GM12891 (cell line): ENCODE measurements at regions not wholly inside any gene's neighbourhood (a gene's known extent, or its start where the extent isn't known, plus 50 kb on each side); places are given as distances from the start of the nearest gene placed in this dataset.
"Not testable (repeated sequence)": the region's sequence is repeated elsewhere in the genome, so short reads cannot be mapped to it uniquely, and the experiment has no call there.

Experiments
- DNase-seq: peaks from one replicate; pipeline ENCODE4 v3.0.0; 2011; ENCODE audit warnings: low spot score; ENCODE audit not compliant: insufficient read length
- FAIRE-seq: peaks from 2 replicates; lab custom pipeline; 2011; peaks lifted over from hg19 to GRCh38; lab: Jason Lieb, UNC
- PAX5 ChIP-seq: IDR thresholded peaks from 2 replicates; pipeline ENCODE4 v1.6.1; 2011; ENCODE audit warnings: low read length, moderate library complexity, mild to moderate bottlenecking; ENCODE audit not compliant: insufficient read depth, severe bottlenecking
- POLR2A ChIP-seq: IDR thresholded peaks from 2 replicates; pipeline ENCODE4 v1.6.1; 2011; ENCODE audit warnings: low read depth, low read length, control low read depth
- POLR2AphosphoS5 ChIP-seq: IDR thresholded peaks from 2 replicates; pipeline ENCODE4 v1.6.1; 2011; ENCODE audit warnings: low read depth, low read length, control low read depth
- POU2F2 ChIP-seq: IDR thresholded peaks from 2 replicates; pipeline ENCODE4 v1.6.1; 2011; ENCODE audit warnings: low read depth, mild to moderate bottlenecking, control low read depth, low read length, moderate library complexity
- SPI1 ChIP-seq: IDR thresholded peaks from 2 replicates; pipeline ENCODE4 v1.6.1; 2011; ENCODE audit warnings: low read depth, low read length, control low read depth
- TAF1 ChIP-seq: IDR thresholded peaks from 2 replicates; pipeline ENCODE4 v1.6.1; 2011; ENCODE audit warnings: low read depth, low read length, control low read depth

DNA sequence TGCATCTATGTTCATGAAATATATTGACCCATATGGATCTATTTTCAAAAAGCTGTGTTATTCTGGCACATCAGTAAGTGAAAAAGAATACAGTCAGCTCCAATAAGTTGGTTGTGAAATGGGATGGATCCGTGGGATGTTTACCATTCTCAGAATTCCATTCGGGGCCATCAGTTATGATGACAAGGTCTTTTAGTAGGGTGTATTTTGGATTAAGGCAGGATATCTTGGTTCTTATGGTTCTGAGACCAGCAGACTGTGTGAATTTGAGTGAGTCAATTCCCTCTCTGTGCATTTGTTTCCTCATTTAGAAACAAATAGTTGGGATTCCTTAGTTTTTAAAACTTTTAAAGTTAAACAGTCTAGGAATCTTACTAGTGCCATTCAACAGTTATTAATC is 287.4 kb downstream of the CD109 start:
- DNase-seq (no peak), FAIRE-seq (no peak)

DNA sequence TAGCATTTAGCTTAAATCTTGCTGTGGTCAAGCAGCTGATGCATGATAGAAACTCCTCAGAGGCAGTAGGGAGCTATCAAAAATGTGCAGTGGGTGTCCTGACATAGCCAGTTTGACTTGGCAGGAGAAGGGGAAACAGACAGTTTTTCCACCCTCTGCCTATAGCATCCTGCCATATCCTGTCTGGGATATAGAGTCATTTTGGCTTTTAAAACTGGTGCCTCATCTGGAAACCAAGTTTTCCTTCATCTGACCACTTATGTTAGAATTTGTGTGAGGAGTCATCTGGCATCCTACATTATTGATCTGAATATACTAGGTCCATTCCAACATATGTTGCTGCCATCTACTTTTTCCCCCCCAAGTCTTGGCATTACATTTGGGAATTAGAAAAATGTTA is 284.1 kb downstream of the CD109 start:
- FAIRE-seq (no peak), DNase-seq (no peak)
- TF ChIP-seq TAF1 (no peak), POU2F2 (no peak), POLR2A (no peak), POLR2AphosphoS5 (no peak), PAX5 (no peak), SPI1 (no peak)

More for the DNA sequence above, 287.4 kb downstream of the CD109 start:
- TF ChIP-seq SPI1 (no peak), PAX5 (no peak), TAF1 (no peak), POLR2A (no peak), POU2F2 (no peak), POLR2AphosphoS5 (no peak)

DNA sequence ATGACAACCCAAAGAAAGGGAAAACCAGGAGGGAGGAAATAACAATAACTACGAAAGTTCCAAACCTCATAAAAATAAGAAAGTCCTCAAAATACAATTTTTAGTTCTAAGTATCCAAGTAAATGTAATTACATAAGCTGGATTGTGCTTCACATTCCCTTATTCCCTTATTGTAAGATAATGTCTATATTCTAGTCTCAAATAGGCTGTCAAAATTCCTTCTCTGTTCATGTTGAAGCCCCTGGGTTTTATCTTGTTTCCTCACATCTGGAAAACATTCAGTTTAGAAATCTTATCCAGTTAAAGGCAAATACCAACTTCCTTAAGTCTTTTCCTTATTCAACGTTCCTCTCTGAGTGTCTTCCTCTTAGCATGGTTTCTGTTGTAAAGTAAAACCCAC is 282.3 kb downstream of the CD109 start:
- no peak for TF ChIP-seq SPI1
- TF ChIP-seq PAX5, result no peak
- TF ChIP-seq TAF1, result no peak
- no peak for FAIRE-seq
- no peak for DNase-seq

DNA sequence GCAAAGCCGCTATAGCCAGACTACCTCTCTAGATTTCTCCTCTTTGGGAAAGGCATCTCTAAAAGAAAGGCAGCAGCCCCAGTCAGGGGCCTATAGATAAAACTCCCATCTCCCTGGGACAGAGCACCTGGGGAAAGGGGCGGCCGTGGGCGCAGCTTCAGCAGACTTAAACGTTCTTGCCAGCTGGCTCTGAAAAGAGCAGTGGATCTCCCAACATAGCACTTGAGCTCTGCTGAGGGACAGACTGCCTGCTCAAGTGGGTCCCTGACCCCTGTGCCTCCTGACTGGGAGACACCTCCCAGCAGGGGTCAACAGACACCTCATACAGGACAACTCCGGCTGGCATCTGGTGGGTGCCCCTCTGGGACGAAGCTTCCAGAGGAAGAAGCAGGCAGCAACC is 276.5 kb downstream of the CD109 start:
- not testable (repeated sequence) for FAIRE-seq

DNA sequence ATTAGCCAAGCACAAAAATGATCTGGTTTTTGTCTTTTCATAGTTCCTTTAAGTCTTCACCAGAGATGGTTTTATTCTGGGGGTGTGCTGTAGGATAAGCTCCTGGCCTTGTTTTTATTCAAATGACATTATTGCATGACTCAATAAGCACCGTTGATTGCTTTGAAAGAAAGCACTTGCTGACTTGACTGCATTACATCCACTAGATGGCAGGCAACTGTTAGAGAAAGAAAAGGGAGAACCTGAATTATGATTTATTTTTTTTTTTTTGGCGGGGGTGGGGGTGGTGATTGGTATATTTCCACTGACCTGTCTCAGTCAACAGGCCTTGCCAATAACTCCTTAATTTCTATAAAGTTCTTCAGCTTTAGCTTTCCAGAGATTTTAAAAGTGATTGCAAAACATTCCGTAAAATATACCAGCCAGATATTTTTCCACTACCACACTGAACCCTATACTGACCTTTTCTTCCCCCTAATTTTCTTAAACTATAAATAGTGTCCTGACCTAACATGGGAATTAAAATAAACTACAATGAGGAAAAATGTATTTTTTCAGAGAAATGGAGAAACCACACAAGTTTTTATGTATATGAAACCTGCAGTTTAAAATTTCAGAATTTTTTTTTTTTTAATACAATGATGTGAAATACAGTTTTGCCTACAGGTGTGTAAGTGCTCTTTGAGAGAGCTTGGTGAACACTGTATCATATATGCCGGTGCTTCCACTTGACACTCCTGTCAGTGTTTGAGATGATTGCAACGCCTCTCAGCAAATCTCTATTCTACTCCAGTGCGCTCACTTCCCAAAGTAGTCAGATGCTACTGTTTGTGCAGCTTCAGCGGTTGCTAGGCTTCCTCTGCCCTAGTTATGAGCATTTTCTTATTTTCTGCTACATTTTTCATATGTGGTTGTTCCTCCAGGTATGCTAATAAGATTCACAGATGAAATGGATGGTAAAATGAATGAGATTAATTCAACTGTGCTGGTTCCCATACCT is 274.3 kb downstream of the CD109 start:
- no peak for FAIRE-seq

More for the DNA sequence above, 276.5 kb downstream of the CD109 start:
- DNase-seq, result not testable (repeated sequence)

DNA sequence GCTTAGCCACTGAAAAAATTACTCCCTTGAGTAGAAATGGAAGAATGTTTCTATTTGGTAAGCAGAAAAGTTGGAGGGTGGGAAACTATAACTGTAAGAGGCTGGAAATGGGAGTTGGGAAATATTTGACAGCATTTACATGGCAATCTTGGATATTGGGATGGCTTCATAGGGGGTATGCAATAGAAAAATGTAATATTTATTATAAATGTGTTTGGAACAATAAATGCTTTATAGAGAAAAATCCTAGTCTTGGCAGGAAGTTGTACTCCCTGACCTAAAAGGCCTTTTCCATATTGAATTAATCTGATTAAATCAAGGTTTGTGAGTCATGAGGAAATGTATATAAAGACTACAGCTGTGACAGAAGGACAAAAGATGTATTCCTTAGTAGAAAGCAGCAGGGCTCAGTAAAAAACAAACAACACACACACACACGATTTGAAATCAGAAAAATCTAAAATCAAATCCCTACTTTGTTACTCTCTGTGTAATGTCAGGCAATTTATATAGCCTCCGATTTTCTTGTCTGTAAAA is 272.3 kb downstream of the CD109 start:
- FAIRE-seq (no peak), DNase-seq (no peak)
- no peak for TF ChIP-seq POLR2AphosphoS5
- no peak for TF ChIP-seq PAX5
- no peak for TF ChIP-seq POLR2A
- no peak for TF ChIP-seq POU2F2
- TF ChIP-seq SPI1, result no peak
- TF ChIP-seq TAF1, result no peak

More for the DNA sequence above, 274.3 kb downstream of the CD109 start:
- no peak for TF ChIP-seq POLR2AphosphoS5
- no peak for TF ChIP-seq POLR2A
- TF ChIP-seq TAF1, result no peak
- TF ChIP-seq PAX5, result no peak
- no peak for TF ChIP-seq POU2F2
- no peak for TF ChIP-seq SPI1
- DNase-seq, result no peak

DNA sequence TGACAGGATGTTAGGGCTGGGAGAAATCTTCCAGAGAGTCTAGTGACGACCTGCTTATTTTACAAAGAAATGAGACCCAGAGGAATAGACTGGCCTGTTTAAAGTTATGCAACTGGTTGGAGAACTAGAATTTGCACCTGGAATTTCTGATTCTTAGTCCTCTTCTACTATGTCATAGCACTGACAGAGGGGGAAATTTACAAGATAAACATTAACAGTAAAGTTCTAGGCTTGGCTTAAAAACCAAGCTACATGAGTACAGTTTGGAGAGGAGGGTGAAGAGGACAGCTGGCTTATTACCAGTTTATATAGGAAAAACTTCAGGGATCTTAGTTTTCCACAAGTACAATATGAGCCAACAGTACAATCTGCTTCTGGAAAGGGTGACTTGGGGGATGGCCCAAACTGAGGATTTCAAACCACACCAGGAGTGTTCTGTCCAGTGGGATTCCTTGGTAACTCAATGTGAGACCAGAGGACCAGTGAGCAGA is 269.6 kb downstream of the CD109 start:
- FAIRE-seq (no peak), DNase-seq (no peak)

DNA sequence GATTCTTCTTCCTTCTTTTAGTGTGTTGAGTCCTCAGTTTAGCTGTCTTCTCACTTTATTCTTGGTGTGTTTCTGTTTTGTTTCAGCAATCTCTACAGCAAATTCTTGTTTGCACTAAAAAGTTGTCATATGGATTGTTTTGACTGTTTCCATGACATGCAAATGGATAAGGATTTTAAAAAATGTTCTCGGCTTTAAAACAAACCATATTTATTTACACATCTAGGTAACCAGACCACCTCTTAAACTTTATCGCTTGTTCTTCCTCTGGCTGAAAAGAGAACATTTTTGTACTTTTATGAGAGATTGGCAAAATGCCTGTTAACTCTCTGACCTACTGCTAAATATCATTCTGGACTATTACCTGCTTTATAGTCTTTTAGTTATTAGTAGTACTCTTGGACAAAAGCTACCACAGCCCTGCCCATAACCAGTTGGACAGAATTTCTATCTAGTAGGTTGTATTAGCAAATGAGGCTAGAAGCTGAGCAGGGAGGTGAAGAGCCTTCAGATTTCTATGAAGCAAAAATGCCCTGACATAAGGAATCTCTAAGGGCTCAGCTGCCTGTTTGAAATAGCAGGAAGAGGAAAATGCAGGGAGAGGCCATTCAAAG is 268.3 kb downstream of the CD109 start:
- DNase-seq, result no peak
- no peak for FAIRE-seq
- TF ChIP-seq PAX5, result no peak
- TF ChIP-seq POLR2AphosphoS5, result no peak
- no peak for TF ChIP-seq TAF1
- TF ChIP-seq SPI1, result no peak
- no peak for TF ChIP-seq POU2F2
- no peak for TF ChIP-seq POLR2A

More for the DNA sequence above, 269.6 kb downstream of the CD109 start:
- no peak for TF ChIP-seq PAX5
- TF ChIP-seq POU2F2, result no peak
- TF ChIP-seq SPI1, result no peak
- no peak for TF ChIP-seq POLR2A
- TF ChIP-seq POLR2AphosphoS5, result no peak
- no peak for TF ChIP-seq TAF1

DNA sequence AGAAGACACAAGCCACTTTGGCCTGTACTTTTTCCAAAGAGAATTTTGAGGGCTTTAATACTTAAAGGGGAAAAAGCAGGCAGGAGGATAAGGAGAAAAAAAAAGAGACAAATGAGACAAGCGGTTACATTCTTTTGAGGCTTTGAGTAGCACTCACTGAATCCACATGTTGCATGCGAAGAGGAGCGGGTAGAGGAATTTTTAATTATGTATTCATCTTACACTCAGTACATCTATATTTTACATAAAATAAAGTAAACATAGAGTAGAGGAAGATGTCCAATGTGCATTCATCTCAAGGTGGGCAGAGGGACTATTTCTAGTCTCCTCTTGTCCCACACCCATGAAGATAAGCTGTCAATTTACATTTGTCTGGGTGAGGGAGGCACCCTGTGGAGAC is 266.9 kb downstream of the CD109 start:
- DNase-seq, result no peak
- FAIRE-seq, result no peak
- no peak for TF ChIP-seq POLR2A
- TF ChIP-seq POU2F2, result no peak
- no peak for TF ChIP-seq TAF1
- no peak for TF ChIP-seq PAX5
- no peak for TF ChIP-seq POLR2AphosphoS5
- TF ChIP-seq SPI1, result no peak
